ENCODE measurements at regions not wholly inside any gene's neighbourhood (a gene's known extent, or its start where the extent isn't known, plus 50 kb on each side); places are given as distances from the start of the nearest gene placed in this dataset.
"Not testable (repeated sequence)": the region's sequence is repeated elsewhere in the genome, so short reads cannot be mapped to it uniquely, and the experiment has no call there.

DNA sequence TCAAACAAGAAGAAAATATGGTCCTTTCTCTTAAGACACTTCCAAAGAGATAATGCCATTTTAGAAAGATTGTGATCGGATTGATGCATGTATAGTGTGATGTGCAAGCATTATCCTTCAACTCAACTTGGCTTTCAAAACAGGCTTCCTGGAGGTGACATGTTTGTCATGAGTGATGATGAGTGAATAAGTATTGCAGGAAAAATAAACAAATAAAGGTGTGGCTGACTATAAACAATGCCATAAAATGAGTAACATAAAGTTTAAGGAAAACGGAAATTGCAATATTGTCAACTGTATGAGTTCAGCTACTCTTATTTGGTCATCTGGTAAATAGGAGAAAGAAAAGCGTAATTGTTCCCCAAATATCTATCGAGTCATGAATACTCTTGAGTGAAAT, 1283.7 kb downstream of the PCDH9 start:
- DNase-seq (ENCODE audit: low spot score) = no peak

DNA sequence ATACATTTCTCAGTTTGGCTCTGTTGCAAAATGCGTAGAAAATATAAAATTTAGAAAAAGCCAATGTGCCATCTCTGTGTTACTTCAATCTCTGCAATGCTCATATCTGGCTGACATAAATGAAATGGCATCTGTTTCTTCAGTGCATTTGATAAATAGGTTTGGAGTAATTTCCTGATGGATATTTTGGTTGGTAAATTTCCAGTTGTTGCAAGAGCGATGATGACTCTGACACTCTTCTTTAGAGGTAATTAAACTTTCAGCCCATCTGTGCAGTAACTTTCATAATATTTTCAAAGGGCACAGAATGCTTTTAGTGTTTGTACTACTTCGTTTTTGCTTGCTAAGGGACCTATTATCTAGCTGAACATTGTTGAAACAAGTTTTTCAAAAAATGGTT, 1286.4 kb downstream of the PCDH9 start:
- DNase-seq (ENCODE audit: low spot score) = no peak

DNA sequence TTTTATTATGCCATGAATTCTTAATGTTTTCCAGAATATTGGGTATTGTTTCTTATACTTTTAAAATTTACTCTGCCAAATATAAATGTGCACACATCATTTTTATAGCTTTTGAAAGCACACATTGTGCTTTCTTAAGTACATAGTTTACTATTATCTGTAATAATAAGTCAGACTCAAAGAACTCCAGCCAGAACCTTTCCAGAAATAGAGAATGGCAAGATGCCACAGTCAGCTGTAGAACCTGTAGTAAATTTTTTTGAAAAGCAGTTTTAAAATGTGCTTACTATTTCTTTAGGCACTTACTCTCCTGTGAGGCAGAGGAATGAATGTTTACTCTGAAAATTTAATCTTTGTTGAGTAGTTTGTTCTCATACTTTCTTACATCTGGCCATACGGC, 1287.1 kb downstream of the PCDH9 start:
- no peak for DNase-seq (ENCODE audit: low spot score)

- no peak for DNase-seq (ENCODE audit: low spot score)
Measured at GRCh38 chr13:65940720-65941119, 1289.4 kb downstream of the PCDH9 start.

- DNase-seq (ENCODE audit: low spot score) = no peak
Measured at GRCh38 chr13:65937251-65937650, 1292.9 kb downstream of the PCDH9 start.

DNA sequence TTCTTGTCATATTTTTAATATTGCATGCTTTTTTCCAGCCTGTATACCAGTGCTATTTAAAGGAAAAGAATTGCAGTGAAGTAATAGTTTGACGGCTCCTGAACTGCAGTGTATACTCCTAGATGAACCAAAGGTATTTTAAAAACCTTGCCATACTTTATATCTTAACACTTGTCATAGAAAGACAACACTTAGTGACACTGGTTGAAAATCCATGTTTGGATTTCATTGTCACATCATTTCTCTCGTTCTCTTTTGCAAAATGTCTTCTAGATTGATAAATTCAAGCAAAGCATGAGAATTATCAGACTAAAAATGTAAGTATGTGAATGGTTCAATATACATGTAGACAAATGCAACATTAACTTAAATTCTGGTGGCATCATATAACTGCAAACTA, 1293.9 kb downstream of the PCDH9 start:
- no peak for DNase-seq (ENCODE audit: low spot score)

GRCh38 chr13:65932587-65933239, 1297.4 kb downstream of the PCDH9 start:
- no peak for DNase-seq (ENCODE audit: low spot score)

GRCh38 chr13:65932013-65932412, 1298.1 kb downstream of the PCDH9 start:
- no peak for DNase-seq (ENCODE audit: low spot score)

- DNase-seq (ENCODE audit: low spot score) = no peak
Measured at GRCh38 chr13:65929436-65929835, 1300.7 kb downstream of the PCDH9 start.

DNA sequence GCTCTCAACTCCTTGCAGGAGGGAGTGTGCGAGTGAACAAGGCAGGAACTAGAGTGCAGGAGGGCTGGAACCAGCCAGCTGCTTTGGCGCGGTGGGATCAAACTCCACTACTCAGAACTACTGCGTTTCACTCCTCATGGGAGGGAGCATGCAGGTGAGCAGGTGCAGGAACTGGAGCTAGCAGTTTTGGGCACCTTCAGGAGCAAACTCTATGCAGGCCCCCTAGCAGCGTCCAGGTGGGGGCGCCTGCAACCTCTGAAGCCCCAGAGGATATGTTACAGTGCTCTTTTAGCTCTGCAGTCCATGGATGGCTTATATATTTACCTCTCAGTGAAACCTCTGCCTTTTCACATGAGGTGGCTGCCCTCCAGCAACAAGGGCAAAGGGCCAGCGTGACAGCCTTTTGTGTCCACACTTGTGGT, 1303.4 kb downstream of the PCDH9 start:
- no peak for DNase-seq (ENCODE audit: low spot score)

- DNase-seq (ENCODE audit: low spot score) = not testable (repeated sequence)
Measured at GRCh38 chr13:65922846-65923245, 1307.3 kb downstream of the PCDH9 start.

GRCh38 chr13:65921933-65922332, 1308.2 kb downstream of the PCDH9 start:
- no peak for DNase-seq (ENCODE audit: low spot score)

DNA sequence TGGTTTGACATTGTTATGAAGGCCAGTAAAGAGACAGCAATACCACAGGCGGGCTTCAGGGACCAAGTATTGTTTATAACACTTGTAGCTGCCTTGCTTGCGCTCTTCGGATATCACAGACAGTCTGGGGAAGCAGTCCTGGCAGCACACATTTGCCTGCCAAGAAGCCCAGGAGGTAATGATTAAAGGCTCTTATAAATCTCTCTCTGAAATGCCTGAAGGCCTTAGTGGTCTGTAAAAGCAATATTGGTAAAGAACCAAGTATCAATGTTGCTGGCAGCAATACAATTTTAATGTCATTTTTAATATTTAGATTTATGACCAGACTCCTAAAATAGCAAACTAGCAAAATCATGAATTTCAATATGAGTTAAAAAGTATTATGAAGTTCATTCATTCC, 1312.4 kb downstream of the PCDH9 start:
- no peak for DNase-seq (ENCODE audit: low spot score)

GRCh38 chr13:65915195-65915594, 1314.9 kb downstream of the PCDH9 start:
- no peak for DNase-seq (ENCODE audit: low spot score)

DNA sequence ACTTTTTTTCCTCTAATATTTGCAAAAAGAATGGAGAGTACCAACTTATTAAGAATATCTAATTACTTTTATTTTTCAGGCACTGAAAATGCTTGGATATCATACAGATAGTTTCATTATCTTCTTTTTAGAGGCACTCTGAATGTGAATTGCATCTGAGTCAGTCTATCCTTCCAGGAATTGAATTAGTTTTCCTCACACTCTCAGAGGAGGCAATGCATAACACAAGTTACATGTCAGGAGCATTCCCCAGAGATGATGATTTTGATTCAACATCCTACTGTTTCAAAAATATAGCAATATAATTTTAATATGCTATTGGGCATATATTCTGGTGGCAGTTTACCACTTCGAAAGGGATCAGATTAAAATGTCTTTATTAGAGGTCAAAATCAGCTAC, 1315.4 kb downstream of the PCDH9 start:
- no peak for DNase-seq (ENCODE audit: low spot score)

- DNase-seq (ENCODE audit: low spot score) = no peak
Measured at GRCh38 chr13:65913173-65913572, 1317.0 kb downstream of the PCDH9 start.

DNA sequence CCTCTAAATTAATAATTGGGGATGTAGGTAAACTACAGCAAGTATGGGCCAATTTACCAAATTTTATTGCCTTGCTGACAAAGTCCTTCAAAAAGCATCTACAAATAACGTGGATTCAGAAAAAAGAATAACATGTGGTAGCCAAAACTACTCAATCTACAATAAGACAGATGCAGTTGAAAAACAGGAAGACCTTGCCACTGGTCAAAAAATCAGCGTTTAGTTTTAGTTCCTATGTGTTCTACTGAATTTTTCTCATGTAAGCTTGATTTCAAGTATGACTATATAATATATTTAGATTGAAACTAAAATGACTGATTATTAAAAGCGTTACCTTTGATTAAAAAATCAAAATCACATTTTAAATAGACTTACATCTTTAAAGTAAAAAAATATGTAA, 1317.6 kb downstream of the PCDH9 start:
- no peak for DNase-seq (ENCODE audit: low spot score)

DNA sequence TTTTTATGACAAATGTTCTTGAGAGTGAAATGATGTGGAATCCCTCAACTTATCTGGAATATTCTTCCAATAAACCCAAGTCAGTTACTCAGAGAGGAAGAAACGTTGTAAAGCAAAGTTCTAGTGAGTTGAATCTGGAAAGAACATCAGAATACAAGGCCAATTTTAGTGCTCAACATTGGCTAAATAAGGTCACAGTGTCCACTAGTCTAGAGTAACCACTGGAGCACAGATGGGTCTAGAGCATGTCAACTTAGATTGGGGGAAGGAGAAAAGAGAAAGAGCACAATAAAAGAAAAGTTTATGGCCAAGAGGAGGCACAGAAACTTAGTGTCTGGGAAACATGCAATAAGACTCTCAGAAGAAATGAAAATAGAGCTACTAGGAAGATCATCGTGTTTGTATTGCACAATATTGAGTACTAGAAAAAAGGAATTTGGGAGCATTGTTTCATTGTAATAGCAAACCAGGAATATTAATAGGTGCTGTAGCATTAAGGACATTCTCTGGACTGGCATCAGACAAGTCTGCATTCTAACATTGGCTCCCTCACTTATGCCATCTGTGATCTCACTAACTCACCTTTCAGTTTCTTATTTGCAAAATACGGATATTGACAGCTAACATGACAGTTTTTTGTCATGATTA, 1318.5 kb downstream of the PCDH9 start:
- no peak for DNase-seq (ENCODE audit: low spot score)

- DNase-seq (ENCODE audit: low spot score) = no peak
Measured at GRCh38 chr13:65909501-65909900, 1320.6 kb downstream of the PCDH9 start.

DNA sequence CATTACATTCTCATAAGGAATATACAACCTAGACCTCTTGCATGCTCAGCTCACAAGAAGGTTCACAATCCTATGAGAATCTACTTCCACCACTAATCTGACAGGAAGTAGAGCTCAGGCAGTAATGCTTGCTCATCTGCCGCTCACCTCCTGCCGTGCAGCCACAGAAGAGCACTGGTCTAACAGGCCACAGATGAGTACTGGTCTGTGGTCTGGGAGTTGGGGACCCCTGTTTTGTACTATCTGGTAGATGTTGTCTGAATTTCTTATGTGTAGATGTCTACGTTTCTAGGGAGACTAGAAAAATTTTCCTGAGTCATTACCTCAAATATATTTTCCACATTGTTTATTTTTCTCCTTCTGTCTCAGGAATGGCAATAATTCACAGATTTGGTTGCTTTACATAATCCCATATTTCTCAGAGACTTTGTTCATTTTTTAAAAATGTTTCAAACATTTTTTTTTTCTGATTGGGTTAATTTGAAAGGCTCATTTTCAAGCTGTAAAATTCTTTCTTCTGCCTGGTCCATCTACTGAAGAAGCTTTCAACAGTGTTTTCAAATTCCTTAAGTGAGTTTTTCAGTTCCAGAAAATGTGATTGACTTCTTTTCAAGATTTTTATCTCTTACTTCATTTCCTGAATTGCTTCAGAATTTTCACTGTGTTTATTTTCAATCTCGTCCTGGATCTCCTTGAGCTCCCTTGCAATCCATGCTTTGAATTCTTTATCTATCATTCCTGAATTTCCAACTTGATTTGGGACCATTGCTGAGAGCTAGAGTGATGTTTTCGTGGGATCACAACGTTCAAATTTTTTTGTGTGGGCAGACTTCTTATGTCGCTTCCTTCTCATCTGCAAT, 1322.2 kb downstream of the PCDH9 start:
- no peak for DNase-seq (ENCODE audit: low spot score)

DNA sequence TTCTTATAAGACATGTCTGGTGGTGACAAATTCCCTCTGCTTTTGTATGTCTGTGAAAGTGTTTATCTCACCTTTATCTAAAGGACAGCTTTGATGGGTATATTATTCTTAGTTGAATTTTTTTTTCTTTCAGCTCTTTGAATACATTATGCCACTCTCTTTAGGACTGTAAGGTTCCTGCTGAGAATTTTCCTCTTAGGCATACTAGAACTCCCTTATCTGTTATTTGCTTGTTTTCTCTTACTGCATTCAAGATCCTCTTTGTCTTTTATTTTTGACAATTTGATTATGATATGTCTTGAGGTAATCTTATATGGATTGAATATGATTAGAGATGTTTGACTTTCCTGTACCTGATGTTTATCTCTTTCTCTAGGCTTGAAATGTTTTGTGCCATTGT, 1328.4 kb downstream of the PCDH9 start:
- DNase-seq (ENCODE audit: low spot score) = no peak

DNA sequence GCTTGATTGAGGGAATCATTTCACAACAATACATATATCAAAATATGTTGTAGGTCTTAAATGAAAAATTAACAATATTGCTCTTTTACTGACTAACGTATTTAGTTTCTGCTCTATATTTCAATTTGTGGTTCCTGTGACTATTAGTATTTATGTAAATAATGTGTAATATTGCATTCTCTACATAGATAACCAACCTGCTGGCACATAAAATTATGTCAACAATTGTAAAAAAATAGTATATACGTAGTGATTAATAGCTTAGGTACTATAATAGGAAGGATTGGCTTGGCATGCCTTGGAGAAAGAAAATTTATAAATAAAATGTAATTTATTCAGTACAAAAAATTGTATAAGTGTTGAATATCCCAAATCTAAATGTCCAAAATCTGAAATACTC, 1336.1 kb downstream of the PCDH9 start:
- no peak for DNase-seq (ENCODE audit: low spot score)

All from mesenteric fat pad (tissue), 1 donor.